HG02885 (cell line): ENCODE measurements at regions not wholly inside any gene's neighbourhood (a gene's known extent, or its start where the extent isn't known, plus 50 kb on each side); places are given as distances from the start of the nearest gene placed in this dataset.
"Not testable (repeated sequence)": the region's sequence is repeated elsewhere in the genome, so short reads cannot be mapped to it uniquely, and the experiment has no call there.

Source experiments
- ATAC-seq: cut with Tn5 transposase; IDR thresholded peaks from one replicate; pipeline ENCODE4 v1.9.1; 2021; ENCODE audit warnings: mild to moderate bottlenecking; ENCODE audit not compliant: unreplicated experiment, poor library complexity

GRCh38 chr2:107093426-107093957 lies 207.5 kb upstream of the ST6GAL2 start:
- ATAC-seq, result no peak

GRCh38 chr2:107094450-107094986 lies 208.6 kb upstream of the ST6GAL2 start:
- ATAC-seq, result no peak

DNA sequence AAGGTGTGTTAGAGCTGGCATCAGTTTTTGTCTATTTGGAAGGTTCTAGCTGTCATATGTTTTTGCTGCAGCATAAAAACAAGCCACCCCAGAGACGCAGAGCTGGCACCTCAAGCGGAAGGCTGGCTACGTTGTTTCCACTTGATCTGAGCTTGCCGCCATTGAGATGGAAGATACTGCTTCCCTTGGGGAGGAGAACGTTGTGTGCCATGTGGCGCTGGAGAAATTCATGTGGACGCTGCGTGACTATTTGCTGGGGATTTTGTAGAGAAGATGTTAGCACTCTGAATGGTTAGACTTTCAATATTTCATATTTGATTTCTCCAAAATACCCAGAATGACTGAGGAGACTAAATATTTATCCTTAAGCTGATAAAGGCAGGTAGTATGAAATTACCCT lies 216.2 kb upstream of the ST6GAL2 start:
- ATAC-seq, result no peak

DNA sequence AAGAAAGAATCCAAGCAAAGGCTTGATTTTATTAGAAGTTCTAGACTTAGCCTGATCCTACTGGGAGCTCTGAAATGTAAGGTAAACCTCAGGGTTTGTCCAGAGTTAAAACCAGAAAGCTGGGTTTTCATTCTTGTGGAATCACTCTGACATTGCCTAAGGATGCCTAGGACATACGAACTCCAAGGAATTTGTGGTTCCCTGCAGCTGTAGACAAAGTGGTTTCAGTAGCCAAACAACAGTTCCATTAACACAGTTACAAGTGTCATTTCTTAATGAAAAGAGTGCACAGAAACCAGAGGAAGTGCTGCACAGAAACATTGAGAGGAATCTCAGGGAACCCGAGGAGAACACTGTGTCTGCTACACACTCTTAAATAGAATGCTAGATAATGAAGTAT lies 221.4 kb upstream of the ST6GAL2 start:
- ATAC-seq, result no peak

- no peak for ATAC-seq
Observed at GRCh38 chr2:107108556-107108955, 222.6 kb upstream of the ST6GAL2 start.

GRCh38 chr2:107111623-107112022 lies 225.7 kb upstream of the ST6GAL2 start:
- ATAC-seq, result no peak

- no peak for ATAC-seq
Observed at GRCh38 chr2:107112561-107112960, 226.6 kb upstream of the ST6GAL2 start.

DNA sequence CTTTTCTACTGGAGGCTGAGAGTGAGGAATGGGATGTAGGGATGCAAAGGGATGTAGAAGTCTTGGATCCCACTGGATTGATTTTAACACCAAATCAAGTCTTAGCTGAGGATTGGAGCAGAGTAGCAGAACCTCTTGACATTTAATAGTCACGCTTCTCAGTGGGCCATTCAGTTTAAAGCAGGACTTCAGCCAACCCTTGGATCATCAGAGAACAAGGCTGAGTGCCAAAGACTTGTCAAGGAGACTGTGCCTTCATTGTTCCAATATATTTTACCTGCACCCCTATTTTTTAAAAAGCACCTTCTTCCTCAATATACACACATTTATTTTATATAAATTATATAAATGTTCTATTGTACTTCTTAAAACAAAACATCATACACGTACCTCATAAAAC lies 242.4 kb upstream of the ST6GAL2 start:
- no peak for ATAC-seq

- peak; percentile 93 for ATAC-seq
Observed at GRCh38 chr2:107132070-107132469, 246.1 kb upstream of the ST6GAL2 start.

GRCh38 chr2:107132746-107133145 lies 246.8 kb upstream of the ST6GAL2 start:
- ATAC-seq, result no peak

DNA sequence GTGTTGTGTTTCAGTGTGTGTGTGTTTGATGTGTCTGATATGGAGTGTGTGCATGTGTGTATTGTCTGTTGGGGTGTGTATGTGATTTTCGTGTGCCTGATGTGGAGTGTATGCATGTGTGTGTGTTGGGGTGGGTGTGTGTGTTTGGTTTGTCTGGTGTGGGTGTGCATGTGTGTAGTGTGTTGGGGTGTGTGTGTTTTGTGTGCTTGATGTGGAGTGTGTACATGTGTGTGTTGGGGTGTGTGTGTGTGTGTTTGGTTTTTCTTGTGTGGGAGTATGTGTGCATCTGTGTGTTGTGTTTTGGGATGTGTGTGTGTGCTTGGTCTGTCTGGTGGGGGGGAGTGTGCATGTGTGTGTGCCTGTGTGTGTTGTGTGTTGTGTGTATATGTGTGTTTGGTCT lies 247.4 kb upstream of the ST6GAL2 start:
- no peak for ATAC-seq

GRCh38 chr2:107136733-107137132 lies 250.8 kb upstream of the ST6GAL2 start:
- no peak for ATAC-seq

DNA sequence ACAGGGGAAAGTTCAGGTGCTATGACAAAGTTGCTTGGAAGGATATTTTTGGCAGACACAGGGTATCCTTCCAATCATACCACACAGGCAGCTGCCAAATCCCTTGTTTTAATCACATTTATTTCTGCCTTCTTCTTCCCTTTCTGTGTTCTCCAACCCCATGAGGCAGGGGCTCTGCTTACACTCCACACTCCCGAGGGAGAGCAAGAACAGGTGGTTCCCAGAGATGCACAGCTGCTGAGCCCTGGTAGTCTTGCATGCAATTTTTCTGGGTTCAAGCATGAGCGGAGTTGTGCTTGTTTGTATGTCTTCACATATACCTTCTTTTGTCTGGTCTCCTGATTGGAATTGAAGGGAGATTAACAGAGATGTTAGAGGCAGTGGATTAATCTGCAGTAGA lies 251.7 kb upstream of the ST6GAL2 start:
- no peak for ATAC-seq

- ATAC-seq, result no peak
Observed at GRCh38 chr2:107146181-107146580, 260.2 kb upstream of the ST6GAL2 start.

DNA sequence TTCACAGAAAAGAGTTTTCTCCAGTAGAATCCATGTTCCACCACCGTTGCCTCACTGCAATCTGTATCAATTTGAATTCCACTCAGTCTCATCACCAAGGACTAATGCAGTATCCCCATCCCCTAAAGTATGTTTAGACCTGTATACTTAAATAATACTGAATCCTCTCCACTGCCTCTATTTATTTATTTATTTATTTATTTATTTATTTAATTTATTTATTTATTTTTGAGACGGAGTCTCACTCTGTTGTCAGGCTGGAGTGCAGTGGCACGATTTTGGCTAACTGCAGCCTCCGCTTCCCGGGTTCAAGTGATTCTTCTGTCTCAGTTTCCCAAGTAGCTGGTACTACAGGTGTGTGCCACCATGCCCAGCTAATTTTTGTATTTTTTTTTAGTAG lies 260.7 kb upstream of the ST6GAL2 start:
- not testable (repeated sequence) for ATAC-seq

DNA sequence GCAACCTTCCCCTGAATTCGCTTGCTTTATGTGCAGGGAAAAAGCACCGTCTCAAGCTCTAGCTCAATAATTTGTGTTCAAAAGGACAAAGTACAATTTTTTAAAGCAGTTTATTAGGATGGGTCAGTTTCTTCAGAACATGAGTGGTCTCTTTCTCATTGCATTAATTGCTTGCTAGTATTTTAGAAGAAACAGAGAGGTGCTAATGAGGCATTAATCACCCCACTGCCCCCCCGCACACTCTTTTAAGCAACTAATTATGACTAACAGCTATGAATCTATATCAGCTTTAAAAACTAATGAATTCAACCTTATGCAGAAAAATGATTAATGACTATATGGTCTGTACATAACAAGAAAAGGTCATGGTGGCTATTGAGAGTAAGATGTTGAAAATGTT lies 262.1 kb upstream of the ST6GAL2 start:
- ATAC-seq, result no peak

- no peak for ATAC-seq
Observed at GRCh38 chr2:107148496-107148895, 262.5 kb upstream of the ST6GAL2 start.

GRCh38 chr2:107160640-107161239 lies 274.8 kb upstream of the ST6GAL2 start:
- ATAC-seq, result no peak

DNA sequence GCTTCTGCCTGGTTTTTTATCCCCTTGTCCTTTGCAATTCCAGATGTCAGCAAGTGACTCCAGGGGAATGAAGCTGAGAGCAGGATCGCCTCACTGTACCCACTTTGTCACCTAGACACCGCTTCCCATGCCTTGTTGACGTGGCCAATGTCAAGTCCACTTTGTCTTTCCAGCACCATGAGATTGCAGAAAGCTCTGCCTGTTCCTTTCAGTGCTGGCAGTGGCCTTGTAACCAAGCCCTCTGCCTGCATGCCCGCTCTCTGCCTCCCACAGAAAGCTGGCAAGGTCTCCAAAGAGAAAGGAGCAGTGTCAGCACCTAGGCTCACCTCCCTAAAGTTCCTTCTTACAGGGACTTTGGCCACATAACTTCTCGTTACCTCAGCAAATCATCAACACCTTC lies 282.2 kb upstream of the ST6GAL2 start:
- no peak for ATAC-seq

DNA sequence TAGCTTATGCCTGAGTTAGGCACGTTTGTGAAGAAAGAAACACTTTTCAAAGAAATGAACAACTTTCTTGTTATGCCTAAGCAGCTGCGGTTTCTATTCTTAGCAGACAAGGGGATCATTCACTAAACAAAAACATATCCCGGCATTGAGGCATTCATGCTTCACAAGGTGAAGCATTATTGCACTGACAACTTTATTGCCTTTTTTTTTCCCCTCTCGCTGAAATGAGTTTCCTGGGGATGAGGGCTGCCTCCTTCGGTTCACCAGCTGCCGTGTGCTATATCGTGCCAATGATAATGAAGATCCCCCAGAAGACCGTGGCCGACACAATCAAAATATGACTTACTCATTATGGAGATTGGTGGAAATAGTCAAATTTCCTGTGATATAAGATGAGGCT lies 288.2 kb upstream of the ST6GAL2 start:
- no peak for ATAC-seq

DNA sequence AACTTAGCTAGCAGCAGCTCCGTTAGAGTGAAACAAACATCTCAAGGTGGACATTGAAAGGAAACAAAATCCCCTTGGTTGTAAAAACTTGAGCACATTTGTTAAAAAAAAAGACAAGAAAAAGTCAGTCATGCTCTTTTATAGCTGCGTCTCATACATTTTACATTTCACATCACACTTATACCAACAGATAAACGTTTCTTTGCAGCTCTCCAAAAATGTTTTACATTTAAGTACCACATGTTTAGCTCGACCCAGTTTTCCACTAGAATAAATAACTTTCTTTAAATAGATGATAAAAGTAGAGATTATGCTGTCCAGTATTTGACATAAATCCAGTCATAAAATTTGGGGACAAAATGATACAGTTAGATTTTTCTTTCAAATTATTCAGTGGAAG lies 297.0 kb upstream of the ST6GAL2 start:
- ATAC-seq, result no peak

DNA sequence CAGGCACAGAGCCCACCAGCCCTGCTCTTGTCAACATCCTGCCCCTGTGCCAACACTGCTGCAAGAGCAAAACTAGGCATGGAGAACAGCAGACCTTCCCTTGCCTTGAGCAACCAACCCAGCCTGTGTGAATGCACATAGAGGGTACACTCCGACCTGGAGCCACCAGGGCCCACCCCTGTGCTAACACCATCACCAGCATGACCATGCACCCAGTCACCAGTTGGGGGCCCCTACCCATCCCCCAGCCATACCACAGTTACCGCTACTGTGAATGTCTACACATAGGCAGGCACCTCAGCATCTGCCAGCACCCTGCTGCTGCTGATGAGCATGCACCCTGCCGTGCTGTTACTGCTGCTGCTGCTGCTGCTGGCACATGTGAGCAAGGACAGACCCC lies 301.9 kb upstream of the ST6GAL2 start:
- no peak for ATAC-seq
